OCI-LY1 (cell line): ENCODE measurements at regions not wholly inside any gene's neighbourhood (a gene's known extent, or its start where the extent isn't known, plus 50 kb on each side); places are given as distances from the start of the nearest gene placed in this dataset.
A peak's percentile ranks its signal among the peaks of the same experiment; 100 is the strongest.
"Not testable (repeated sequence)": the region's sequence is repeated elsewhere in the genome, so short reads cannot be mapped to it uniquely, and the experiment has no call there.

Experiments used
- H2AFZ ChIP-seq: fragments of 200-600 bp; sonication (generic), shearing (Covaris generic); 2 replicates; pipeline ENCODE4 v1.6.0; 2014; ENCODE audit warnings: antibody characterized with exemption, mild to moderate bottlenecking, low read length
- H3F3A ChIP-seq: fragments of 200-600 bp; sonication (generic), shearing (Covaris generic); 2 replicates; pipeline ENCODE4 v1.6.0; 2014; ENCODE audit warnings: mild to moderate bottlenecking, antibody characterized with exemption, low read length, moderate library complexity; ENCODE audit not compliant: insufficient read depth
- H3K27ac ChIP-seq: fragments of 200-600 bp; sonication (generic); 2 replicates; pipeline ENCODE4 v1.5.1; 2014; ENCODE audit warnings: low read length, mixed run types, mild to moderate bottlenecking, low read depth; ENCODE audit not compliant: poor library complexity, severe bottlenecking
- H3K27me3 ChIP-seq: fragments of 200-600 bp; sonication (generic); 2 replicates; pipeline ENCODE4 v1.6.0; 2014; ENCODE audit warnings: antibody characterized with exemption, mild to moderate bottlenecking, low read length, moderate library complexity; ENCODE audit not compliant: insufficient read depth
- H3K36me3 ChIP-seq: fragments of 200-600 bp; sonication (generic); 2 replicates; pipeline ENCODE4 v1.6.1; 2014; ENCODE audit warnings: mild to moderate bottlenecking, antibody characterized with exemption, low read length, moderate library complexity, mixed read lengths; ENCODE audit not compliant: insufficient read depth
- H3K4me1 ChIP-seq: fragments of 200-600 bp; sonication (generic); 2 replicates; pipeline ENCODE4 v1.5.1; 2014; ENCODE audit warnings: mild to moderate bottlenecking, low read length, moderate library complexity; ENCODE audit not compliant: insufficient read depth, severe bottlenecking
- H3K4me2 ChIP-seq: fragments of 200-600 bp; sonication (generic), shearing (Covaris generic); 2 replicates; pipeline ENCODE4 v1.6.1; 2014; ENCODE audit warnings: low read length
- H3K4me3 ChIP-seq: fragments of 200-600 bp; sonication (generic); 2 replicates; pipeline ENCODE4 v1.5.1; 2014; ENCODE audit warnings: low read length, low read depth, mild to moderate bottlenecking, mixed read lengths; ENCODE audit not compliant: poor library complexity, severe bottlenecking
- H3K79me2 ChIP-seq: fragments of 200-600 bp; shearing (Covaris generic); 2 replicates; pipeline ENCODE4 v1.6.1; 2016; ENCODE audit warnings: mixed run types, low read length, mixed read lengths; ENCODE audit not compliant: insufficient read depth
- H3K9ac ChIP-seq: fragments of 200-600 bp; sonication (generic), shearing (Covaris generic); 2 replicates; pipeline ENCODE4 v1.6.1; 2014; ENCODE audit warnings: mild to moderate bottlenecking, low read length, mixed read lengths
- H3K9me2 ChIP-seq: fragments of 200-600 bp; sonication (generic), shearing (Covaris generic); 2 replicates; pipeline ENCODE4 v1.6.1; 2014; ENCODE audit warnings: low read depth, mild to moderate bottlenecking, low read length, mixed read lengths
- H3K9me3 ChIP-seq: fragments of 200-600 bp; shearing (Covaris generic); 2 replicates; pipeline ENCODE4 v1.6.1; 2014; ENCODE audit warnings: low read length, mixed read lengths
- H4K20me1 ChIP-seq: fragments of 200-600 bp; sonication (generic), shearing (Covaris generic); 2 replicates; pipeline ENCODE4 v1.6.0; 2016; ENCODE audit warnings: mild to moderate bottlenecking, low read length; ENCODE audit not compliant: insufficient read depth
- EZH2 ChIP-seq: fragments of 200-600 bp; sonication (generic), shearing (Covaris generic); IDR thresholded peaks from 2 replicates; pipeline ENCODE4 v1.8.0; 2017; ENCODE audit warnings: borderline replicate concordance, mixed run types, mild to moderate bottlenecking, antibody characterized with exemption, low read length, moderate library complexity, mixed read lengths
- TF ChIP-seq, protein P1 (sequence below): fragments of 200-600 bp; sonication (generic), shearing (Covaris generic); IDR thresholded peaks from 2 replicates; pipeline ENCODE4 v1.5.1; 2017; ENCODE audit warnings: mild to moderate bottlenecking, antibody characterized with exemption, low read length, moderate library complexity, mixed read lengths

DNA sequence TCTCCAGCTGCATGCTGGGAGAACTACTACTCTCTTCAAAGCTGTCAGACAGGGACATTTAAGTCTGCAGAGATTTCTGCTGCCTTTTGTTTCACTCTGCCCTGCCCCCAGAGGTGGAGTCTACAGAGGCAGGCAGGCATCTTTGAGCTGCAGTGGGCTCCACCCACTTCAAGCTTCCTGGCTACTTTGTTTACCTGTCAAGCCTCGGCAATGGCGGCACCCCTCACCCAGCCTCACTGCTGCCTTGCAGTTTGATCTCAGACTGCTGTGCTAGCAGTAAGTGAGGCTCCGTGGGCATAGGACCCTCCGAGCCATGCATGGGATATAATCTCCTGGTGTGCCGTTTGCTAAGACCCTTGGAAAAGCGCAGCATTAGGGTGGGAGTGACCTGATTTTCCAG, 61.7 kb downstream of the DMRTA1 start:
- H3F3A ChIP-seq, H3K27ac ChIP-seq, H3K27me3 ChIP-seq, H3K9me3 ChIP-seq, H3K9me2 ChIP-seq, H3K79me2 ChIP-seq, H3K36me3 ChIP-seq, H4K20me1 ChIP-seq, H3K9ac ChIP-seq, H2AFZ ChIP-seq, H3K4me2 ChIP-seq: not testable (repeated sequence)
- Histone ChIP-seq H3K4me3 (peak overlapping the region; percentile 19), H3K4me1 (peaks cover 14% of the 10 kb centered on the region)

DNA sequence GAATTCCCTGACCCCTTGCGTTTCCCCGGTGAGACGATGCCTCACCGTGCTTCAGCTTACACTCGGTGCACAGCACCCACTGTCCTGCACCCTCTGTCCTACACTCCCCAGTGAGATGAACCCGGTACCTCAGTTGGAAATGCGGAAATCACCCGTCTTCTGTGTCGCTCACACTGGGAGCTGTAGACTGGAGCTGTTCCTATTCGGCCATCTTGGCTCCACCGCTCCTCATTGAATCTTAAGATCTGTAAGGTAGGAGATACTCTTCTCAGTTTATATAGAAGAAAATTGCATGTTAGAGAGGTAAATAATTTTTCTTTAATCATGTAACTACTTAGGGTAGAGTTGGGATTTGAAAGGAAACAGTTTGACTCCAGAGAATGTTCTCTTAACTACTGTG, 62.2 kb downstream of the DMRTA1 start:
- Histone ChIP-seq H3K4me2 (no peak overlapping the region), H3K4me3 (peak overlapping the region; percentile 19), H3K4me1 (peaks cover 18% of the 10 kb centered on the region), H3F3A (no peaks in the 10 kb centered on the region), H2AFZ (no peak overlapping the region), H3K9me2 (no peaks in the 10 kb centered on the region), H3K27me3 (no peaks in the 10 kb centered on the region), H3K9me3 (no peaks in the 10 kb centered on the region), H3K27ac (no peak overlapping the region), H3K36me3 (no peaks in the 10 kb centered on the region), H4K20me1 (no peaks in the 10 kb centered on the region), H3K79me2 (no peaks in the 10 kb centered on the region), H3K9ac (no peak overlapping the region)
- no peak for TF ChIP-seq EZH2
- TF ChIP-seq, protein P1, sequence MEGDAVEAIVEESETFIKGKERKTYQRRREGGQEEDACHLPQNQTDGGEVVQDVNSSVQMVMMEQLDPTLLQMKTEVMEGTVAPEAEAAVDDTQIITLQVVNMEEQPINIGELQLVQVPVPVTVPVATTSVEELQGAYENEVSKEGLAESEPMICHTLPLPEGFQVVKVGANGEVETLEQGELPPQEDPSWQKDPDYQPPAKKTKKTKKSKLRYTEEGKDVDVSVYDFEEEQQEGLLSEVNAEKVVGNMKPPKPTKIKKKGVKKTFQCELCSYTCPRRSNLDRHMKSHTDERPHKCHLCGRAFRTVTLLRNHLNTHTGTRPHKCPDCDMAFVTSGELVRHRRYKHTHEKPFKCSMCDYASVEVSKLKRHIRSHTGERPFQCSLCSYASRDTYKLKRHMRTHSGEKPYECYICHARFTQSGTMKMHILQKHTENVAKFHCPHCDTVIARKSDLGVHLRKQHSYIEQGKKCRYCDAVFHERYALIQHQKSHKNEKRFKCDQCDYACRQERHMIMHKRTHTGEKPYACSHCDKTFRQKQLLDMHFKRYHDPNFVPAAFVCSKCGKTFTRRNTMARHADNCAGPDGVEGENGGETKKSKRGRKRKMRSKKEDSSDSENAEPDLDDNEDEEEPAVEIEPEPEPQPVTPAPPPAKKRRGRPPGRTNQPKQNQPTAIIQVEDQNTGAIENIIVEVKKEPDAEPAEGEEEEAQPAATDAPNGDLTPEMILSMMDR = no peak

DNA sequence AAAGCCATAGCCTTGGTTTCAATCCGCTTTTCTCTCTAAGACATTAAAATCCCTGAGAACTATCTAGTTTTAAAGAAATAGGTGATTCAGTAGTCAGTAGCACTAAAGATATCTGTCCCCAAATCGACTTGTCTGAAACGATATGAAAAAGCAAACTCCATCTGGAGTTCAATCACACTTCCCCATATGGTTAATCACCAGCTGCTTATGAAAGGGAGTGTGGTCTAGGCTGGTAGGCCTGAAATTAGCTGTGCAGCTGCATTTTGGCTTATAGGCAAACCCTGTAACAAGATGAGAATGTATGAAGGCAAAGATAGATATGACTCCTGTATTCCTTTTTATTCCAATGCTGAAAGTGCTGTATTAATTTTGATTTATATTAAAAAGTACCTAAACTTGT, 65.9 kb downstream of the DMRTA1 start:
- H3K27ac ChIP-seq = peak overlapping the region; percentile 69
- H3F3A ChIP-seq = no peaks in the 10 kb centered on the region
- H3K4me1 ChIP-seq = peaks cover 52% of the 10 kb centered on the region
- H3K9me2 ChIP-seq = no peaks in the 10 kb centered on the region
- no peaks in the 10 kb centered on the region for H4K20me1 ChIP-seq
- H3K4me2 ChIP-seq = no peak overlapping the region
- no peaks in the 10 kb centered on the region for H3K27me3 ChIP-seq
- H3K4me3 ChIP-seq = no peak overlapping the region
- H3K36me3 ChIP-seq = no peaks in the 10 kb centered on the region
- TF ChIP-seq, protein P1 = no peak
- TF ChIP-seq EZH2 = no peak
- H3K79me2 ChIP-seq = no peaks in the 10 kb centered on the region
- H3K9ac ChIP-seq = no peak overlapping the region
- no peak overlapping the region for H2AFZ ChIP-seq
- H3K9me3 ChIP-seq = no peaks in the 10 kb centered on the region

DNA sequence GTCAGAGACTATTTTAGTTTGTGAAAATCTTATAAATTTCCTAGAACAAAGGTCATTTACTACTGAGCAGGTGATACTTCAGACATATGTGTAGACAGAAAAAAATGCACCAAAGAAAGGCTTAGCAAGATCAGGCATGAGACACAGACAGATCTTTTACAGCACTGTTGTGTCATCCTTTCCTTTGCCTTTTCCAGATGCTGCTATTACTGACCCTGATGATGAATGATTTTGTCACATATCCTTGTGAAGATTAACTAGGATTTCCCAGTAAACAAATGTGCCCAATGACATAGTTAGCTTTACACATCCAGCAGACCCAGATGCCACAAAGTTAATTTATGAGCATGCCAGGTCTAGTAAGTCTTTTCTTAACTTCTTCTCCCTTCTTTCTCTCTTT, 68.2 kb downstream of the DMRTA1 start:
- H3K79me2 ChIP-seq = no peaks in the 10 kb centered on the region
- no peak overlapping the region for H2AFZ ChIP-seq
- no peaks in the 10 kb centered on the region for H3K36me3 ChIP-seq
- peaks cover 72% of the 10 kb centered on the region for H3K4me1 ChIP-seq
- H3K9me2 ChIP-seq = no peaks in the 10 kb centered on the region
- H3K4me2 ChIP-seq = no peak overlapping the region
- H4K20me1 ChIP-seq = no peaks in the 10 kb centered on the region
- no peaks in the 10 kb centered on the region for H3K27me3 ChIP-seq
- no peak overlapping the region; the same call in 1 of the 2 replicates for H3K9ac ChIP-seq
- H3K9me3 ChIP-seq = no peaks in the 10 kb centered on the region
- H3K4me3 ChIP-seq = no peak overlapping the region
- no peaks in the 10 kb centered on the region for H3F3A ChIP-seq
- peak overlapping the region; percentile 69 for H3K27ac ChIP-seq
- TF ChIP-seq, protein P1 = no peak
- TF ChIP-seq EZH2 = no peak
